Epithelial cell of proximal tubule (primary cell): ENCODE measurements at regions not wholly inside any gene's neighbourhood (a gene's known extent, or its start where the extent isn't known, plus 50 kb on each side); places are given as distances from the start of the nearest gene placed in this dataset.

ENCODE experiments used
- DNase-seq: peaks from one replicate; pipeline ENCODE4 v3.0.0-alpha.2; 2011; ENCODE audit warnings: low read depth
- H3K4me3 ChIP-seq: 2 replicates; pipeline ENCODE4 v1.5.1; 2011; ENCODE audit warnings: low read depth, mild to moderate bottlenecking, low read length
- TF ChIP-seq, protein P1 (sequence below): conservative IDR thresholded peaks from 2 replicates; pipeline ENCODE4 v1.5.1; 2012; ENCODE audit warnings: low read depth, mild to moderate bottlenecking, low read length

DNA sequence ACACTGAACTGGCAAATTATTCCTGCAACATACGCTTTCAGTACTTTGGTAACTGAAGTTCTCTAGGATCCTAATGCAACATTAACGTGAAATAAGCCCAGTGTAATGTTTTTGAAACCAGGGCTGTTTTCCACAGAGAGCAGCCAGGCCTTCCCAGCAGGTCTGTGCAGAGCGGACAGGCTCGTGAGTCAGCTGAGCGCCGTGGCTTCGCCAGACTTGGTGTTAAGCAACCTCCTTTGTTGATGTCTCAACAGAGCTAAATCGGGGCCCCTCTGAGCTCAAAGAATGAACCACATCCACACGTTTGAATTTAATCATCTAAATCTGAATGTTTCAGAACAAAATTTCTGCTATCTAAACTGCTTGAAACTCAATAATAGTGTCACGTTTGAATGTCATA, 181.8 kb upstream of the FMN2 start:
- no peak for DNase-seq
- TF ChIP-seq, protein P1, sequence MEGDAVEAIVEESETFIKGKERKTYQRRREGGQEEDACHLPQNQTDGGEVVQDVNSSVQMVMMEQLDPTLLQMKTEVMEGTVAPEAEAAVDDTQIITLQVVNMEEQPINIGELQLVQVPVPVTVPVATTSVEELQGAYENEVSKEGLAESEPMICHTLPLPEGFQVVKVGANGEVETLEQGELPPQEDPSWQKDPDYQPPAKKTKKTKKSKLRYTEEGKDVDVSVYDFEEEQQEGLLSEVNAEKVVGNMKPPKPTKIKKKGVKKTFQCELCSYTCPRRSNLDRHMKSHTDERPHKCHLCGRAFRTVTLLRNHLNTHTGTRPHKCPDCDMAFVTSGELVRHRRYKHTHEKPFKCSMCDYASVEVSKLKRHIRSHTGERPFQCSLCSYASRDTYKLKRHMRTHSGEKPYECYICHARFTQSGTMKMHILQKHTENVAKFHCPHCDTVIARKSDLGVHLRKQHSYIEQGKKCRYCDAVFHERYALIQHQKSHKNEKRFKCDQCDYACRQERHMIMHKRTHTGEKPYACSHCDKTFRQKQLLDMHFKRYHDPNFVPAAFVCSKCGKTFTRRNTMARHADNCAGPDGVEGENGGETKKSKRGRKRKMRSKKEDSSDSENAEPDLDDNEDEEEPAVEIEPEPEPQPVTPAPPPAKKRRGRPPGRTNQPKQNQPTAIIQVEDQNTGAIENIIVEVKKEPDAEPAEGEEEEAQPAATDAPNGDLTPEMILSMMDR: no peak
- H3K4me3 ChIP-seq: no peak overlapping the region

DNA sequence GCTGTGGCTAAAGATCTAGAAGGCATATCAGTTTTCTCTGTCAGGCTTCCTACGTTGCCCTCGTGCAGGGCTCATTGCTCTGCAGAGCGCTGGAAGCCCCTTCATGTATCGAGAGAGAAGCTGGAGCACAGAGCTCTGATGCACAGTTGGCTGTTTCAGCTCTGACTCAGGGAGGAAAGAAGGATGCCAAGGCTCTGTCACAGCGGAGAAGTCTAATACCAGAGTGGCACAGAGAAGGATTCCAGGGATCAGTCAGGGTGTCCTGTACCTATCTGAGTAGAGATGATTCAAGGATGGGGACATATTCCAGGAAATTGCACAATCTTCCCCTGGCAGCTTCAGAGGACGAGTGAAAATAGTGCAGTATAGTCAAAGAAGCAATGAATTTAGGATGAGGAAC, 179.2 kb upstream of the FMN2 start:
- no peak for DNase-seq
- H3K4me3 ChIP-seq: no peak overlapping the region
- TF ChIP-seq, protein P1: no peak

DNA sequence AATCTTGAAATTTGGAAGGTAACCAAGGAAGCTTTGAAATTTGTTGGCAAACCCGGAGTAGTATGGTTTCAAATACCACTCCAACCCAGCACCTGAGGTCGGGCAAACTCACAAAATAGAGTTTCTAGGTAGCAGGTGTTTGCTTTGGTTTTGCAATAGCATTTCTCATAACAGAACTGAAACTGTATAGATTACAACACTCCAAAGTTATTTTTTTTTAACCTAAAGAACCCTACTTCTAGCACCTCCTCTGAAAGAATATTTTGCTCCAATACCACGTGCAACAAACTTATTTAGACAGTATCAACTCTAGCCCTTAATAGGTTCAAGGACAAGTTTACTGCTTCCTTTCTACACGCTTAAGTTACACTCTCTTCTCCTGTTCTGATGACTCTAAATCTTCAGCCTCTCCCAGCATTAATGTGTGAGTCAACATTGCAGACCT, 178.5 kb upstream of the FMN2 start:
- no peak for DNase-seq
- TF ChIP-seq, protein P1: no peak
- H3K4me3 ChIP-seq: no peak overlapping the region

DNA sequence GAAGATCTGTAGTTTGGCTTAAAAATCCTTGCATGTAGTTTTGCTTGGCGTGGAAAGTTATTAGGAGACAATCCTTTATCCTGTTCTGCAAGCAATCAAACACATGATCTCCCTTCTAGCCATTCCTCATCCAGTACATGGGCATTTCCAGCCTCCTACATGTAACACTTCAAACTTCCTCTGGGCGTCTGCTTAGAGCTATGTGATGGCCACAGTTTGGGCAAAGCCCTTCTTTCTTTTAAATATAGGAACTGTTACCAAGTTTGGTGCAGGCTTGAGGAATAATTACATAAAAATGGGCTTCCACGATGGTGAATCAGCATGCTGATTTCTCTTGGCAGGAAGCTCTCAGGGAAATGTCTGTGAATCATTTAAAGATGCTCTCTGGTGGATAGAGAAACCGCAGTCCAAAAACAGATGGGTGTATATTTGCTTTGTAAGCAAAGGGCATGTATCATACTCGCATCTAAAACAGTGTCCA, 176.9 kb upstream of the FMN2 start:
- TF ChIP-seq, protein P1: peak; percentile 23
- peak; percentile 56 for DNase-seq

DNA sequence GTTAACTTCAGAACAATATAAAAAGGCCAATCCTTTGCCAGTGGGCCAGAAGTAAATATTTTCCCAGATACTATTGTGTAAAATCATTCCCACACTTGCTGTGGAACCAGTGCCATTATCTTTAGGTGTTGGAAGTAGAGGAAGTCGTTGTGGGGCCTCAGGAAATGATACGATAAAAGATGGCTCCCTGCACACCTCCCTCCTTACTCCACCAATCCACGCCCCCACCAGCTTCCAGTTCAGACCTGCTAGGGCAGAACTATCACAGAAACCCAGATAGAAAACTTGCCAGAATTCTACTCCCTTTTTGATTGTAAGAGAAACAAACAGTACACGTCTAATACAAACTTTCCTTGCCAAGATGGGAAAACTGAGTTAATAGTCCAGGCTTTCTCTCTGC, 173.0 kb upstream of the FMN2 start:
- H3K4me3 ChIP-seq: no peak overlapping the region
- TF ChIP-seq, protein P1: no peak
- DNase-seq: no peak

More for the DNA sequence above, 176.9 kb upstream of the FMN2 start:
- H3K4me3 ChIP-seq: no peak overlapping the region

DNA sequence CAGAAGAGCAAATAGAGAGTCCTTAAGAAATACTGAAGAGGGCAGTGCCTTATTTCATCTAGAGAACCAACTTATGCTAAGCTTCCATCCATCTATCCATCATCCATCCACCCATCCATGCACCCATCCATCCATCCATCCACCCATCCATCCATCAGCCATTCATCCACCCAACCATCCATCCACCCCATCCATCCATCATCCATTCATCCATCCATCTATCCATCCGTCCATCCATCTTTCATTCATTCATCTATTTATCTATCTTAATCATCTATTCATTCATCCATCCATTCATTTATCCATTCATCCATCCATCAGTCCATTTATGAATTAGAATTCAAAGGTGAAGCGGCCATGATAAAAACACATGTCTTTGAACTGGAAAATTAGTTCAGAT, 171.5 kb upstream of the FMN2 start:
- no peak for DNase-seq
- H3K4me3 ChIP-seq: no peak overlapping the region
- TF ChIP-seq, protein P1: no peak

DNA sequence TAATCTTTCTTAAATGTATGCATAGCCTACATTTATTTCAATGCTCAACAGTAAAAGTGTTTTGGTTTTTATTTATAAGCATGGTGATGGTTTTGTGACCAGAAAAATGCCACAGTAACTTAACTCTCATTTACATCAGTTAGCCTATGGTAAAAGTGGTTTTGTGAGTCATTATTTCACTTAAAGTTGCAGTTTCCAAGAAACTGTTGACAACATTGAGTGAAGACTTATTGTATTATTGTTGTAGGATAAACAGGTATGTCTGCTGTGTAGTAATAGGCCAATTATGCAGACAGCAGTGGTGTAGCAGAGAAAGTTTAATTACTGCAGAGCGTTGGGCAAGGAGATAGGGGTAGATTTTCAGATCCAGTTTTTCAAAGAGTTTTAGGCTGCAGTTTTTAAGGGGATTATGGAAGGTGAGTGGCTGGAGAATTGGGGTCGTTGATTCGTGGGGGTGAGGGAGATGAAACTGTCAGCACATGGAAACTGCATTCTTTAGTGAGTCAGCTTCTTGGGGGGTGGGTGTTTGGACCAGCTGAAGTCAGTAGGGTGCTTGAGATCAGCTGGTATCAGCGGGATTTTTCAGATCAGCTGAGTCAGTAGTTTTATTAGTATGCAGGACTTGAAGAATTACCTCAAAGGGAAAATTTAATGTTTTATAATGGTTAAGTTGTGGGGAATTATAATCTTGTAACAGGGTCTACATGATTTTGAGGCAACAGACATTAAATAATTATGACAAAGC, 168.7 kb upstream of the FMN2 start:
- no peak for DNase-seq
- TF ChIP-seq, protein P1: no peak
- no peak overlapping the region for H3K4me3 ChIP-seq
